PC-9 (cell line): ENCODE measurements at regions not wholly inside any gene's neighbourhood (a gene's known extent, or its start where the extent isn't known, plus 50 kb on each side); places are given as distances from the start of the nearest gene placed in this dataset.

Experiments
- BruUV-seq: library from RNA; stranded (reverse); fragments of 400-500 nt; replicated peaks from 2 replicates; lab custom pipeline; 2021; lab: Mats Ljungman, UMichigan
- CTCF ChIA-PET: fragments of 300-600 bp; sonication (Branson Sonifier 250); formaldehyde crosslinking; loops from one replicate; lab custom pipeline; 2022; ENCODE audit warnings: antibody characterized with exemption; lab: Charles Lee
- POLR2A ChIA-PET: fragments of 300-600 bp; sonication (Branson Sonifier 250); formaldehyde crosslinking; loops from one replicate; lab custom pipeline; 2022; ENCODE audit warnings: antibody characterized with exemption; ENCODE audit not compliant: unreplicated experiment; lab: Charles Lee
- DNase-seq, 2 experiments: peaks; one replicate each; pipeline versions ENCODE4 v3.0.0 to v3.0.0-alpha.2; 2015 to 2022; ENCODE audit warnings: mixed read lengths in 1 of 2
- H2AFZ ChIP-seq: fragments of 200-600 bp; sonication (generic); 2 replicates; pipeline ENCODE4 v1.8.1; 2017; ENCODE audit warnings: antibody characterized with exemption
- H3F3A ChIP-seq: fragments of 200-600 bp; sonication (generic); 2 replicates; pipeline ENCODE4 v1.8.1; 2017; ENCODE audit warnings: antibody characterized with exemption, mild to moderate bottlenecking, low read depth; ENCODE audit not compliant: insufficient read depth
- H3K27ac ChIP-seq: fragments of 200-600 bp; sonication (generic); 2 replicates; pipeline ENCODE4 v1.6.1; 2016; ENCODE audit warnings: mixed run types
- H3K27me3 ChIP-seq: fragments of 200-600 bp; sonication (generic); 2 replicates; pipeline ENCODE4 v1.6.1; 2016; ENCODE audit warnings: low read depth, mixed run types; ENCODE audit not compliant: insufficient read depth
- H3K36me3 ChIP-seq: fragments of 200-600 bp; sonication (generic); 2 replicates; pipeline ENCODE4 v1.6.1; 2016; ENCODE audit warnings: low read depth, mixed run types
- H3K4me1 ChIP-seq: fragments of 200-600 bp; sonication (generic); replicated peaks from 2 replicates; pipeline ENCODE4 v1.6.1; 2016; ENCODE audit warnings: mixed run types; ENCODE audit not compliant: insufficient read depth
- H3K4me2 ChIP-seq: fragments of 200-600 bp; sonication (generic); 2 replicates; pipeline ENCODE4 v1.6.1; 2017; ENCODE audit warnings: mixed run types
- H3K4me3 ChIP-seq: fragments of 200-600 bp; sonication (generic); 2 replicates; pipeline ENCODE4 v1.6.1; 2016; ENCODE audit warnings: mixed run types
- H3K79me2 ChIP-seq: fragments of 200-600 bp; sonication (generic); 2 replicates; pipeline ENCODE4 v1.6.1; 2017; ENCODE audit warnings: low read depth, mixed run types
- H3K9me2 ChIP-seq: fragments of 200-600 bp; sonication (generic); 2 replicates; pipeline ENCODE4 v1.8.1; 2017; ENCODE audit warnings: mild to moderate bottlenecking; ENCODE audit not compliant: insufficient read depth
- H3K9me3 ChIP-seq: fragments of 200-600 bp; sonication (generic); 2 replicates; pipeline ENCODE4 v1.8.1; 2016; ENCODE audit warnings: low read depth; ENCODE audit not compliant: insufficient read depth
- H4K20me1 ChIP-seq: fragments of 200-600 bp; sonication (generic); 2 replicates; pipeline ENCODE4 v1.8.1; 2017; ENCODE audit not compliant: insufficient read depth
- EZH2 ChIP-seq: fragments of 200-600 bp; sonication (generic); IDR thresholded peaks from 2 replicates; pipeline ENCODE4 v1.8.0; 2017; ENCODE audit warnings: antibody characterized with exemption, low read depth
- intact Hi-C: fragments of 100-400 bp; cut with micrococcal nuclease; formaldehyde crosslinking; loops from one replicate; pipeline ENCODE4 v1.10.0; 2022; ENCODE audit not compliant: unreplicated experiment
- TF ChIP-seq, protein P1 (sequence below): fragments of 200-600 bp; sonication (generic); conservative IDR thresholded peaks from 2 replicates; pipeline ENCODE4 v1.6.1; 2017; ENCODE audit warnings: mixed run types, antibody characterized with exemption, mild to moderate bottlenecking, moderate library complexity

DNA sequence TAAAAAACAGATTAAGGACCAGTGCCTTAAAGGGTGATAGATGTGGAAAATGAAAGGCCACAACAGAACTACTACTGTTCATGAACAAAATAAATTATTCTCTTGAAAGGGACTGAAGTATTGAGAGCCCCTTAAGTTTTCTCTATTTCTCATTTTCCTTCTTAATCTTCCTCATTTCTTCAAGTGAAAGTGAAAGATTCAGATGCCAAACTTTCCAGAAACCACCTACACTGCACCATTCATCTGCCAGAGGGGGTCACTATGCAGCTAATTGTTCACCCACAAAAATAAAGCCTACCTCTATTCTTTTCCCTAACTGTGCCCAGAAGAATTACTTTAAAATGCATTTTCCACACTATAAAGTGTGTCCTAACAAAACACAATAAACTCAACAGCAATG is 140.1 kb downstream of the NR4A2 start:
- no peak for DNase-seq
- no peak overlapping the region for H3K4me3 ChIP-seq
- no TSS peak for BruUV-seq
- no peaks in the 10 kb centered on the region for H4K20me1 ChIP-seq
- H3F3A ChIP-seq: no peaks in the 10 kb centered on the region
- H3K27ac ChIP-seq: no peak overlapping the region
- no peak overlapping the region for H3K4me2 ChIP-seq
- POLR2A ChIA-PET: no interaction called here
- no peak for TF ChIP-seq EZH2
- TF ChIP-seq, protein P1, sequence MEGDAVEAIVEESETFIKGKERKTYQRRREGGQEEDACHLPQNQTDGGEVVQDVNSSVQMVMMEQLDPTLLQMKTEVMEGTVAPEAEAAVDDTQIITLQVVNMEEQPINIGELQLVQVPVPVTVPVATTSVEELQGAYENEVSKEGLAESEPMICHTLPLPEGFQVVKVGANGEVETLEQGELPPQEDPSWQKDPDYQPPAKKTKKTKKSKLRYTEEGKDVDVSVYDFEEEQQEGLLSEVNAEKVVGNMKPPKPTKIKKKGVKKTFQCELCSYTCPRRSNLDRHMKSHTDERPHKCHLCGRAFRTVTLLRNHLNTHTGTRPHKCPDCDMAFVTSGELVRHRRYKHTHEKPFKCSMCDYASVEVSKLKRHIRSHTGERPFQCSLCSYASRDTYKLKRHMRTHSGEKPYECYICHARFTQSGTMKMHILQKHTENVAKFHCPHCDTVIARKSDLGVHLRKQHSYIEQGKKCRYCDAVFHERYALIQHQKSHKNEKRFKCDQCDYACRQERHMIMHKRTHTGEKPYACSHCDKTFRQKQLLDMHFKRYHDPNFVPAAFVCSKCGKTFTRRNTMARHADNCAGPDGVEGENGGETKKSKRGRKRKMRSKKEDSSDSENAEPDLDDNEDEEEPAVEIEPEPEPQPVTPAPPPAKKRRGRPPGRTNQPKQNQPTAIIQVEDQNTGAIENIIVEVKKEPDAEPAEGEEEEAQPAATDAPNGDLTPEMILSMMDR: peak; percentile 25; the same call in 1 of the 2 replicates
- H3K9me3 ChIP-seq: no peaks in the 10 kb centered on the region
- CTCF ChIA-PET: no interaction called here
- no peaks in the 10 kb centered on the region for H3K36me3 ChIP-seq
- intact Hi-C loops: no loop called here
- no peaks in the 10 kb centered on the region for H3K4me1 ChIP-seq
- H3K79me2 ChIP-seq: no peaks in the 10 kb centered on the region
- no peak overlapping the region for H2AFZ ChIP-seq
- no peaks in the 10 kb centered on the region for H3K9me2 ChIP-seq
- H3K27me3 ChIP-seq: no peaks in the 10 kb centered on the region

DNA sequence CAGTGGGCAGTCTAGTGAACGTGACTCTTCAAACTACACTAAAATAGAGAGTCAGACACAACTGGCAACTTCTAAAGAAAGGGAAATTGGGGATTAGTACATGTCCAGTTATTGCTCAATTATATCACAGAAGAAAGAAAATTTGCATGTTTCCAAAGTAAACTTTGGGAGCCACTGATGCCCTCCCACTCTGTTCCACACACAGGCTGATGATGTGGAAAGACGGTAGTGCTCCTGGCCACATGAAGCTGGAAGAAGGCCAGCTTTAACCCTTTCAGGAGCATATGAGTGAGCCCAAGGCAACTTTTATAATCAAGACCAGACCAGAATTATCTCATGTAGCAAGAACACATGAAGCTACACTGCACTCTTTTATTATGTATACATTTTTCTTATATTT is 141.0 kb downstream of the NR4A2 start:
- Histone ChIP-seq H3K4me2 (no peak overlapping the region), H3K27ac (no peak overlapping the region), H3K4me3 (no peak overlapping the region), H3K9me3 (no peaks in the 10 kb centered on the region), H3K4me1 (no peaks in the 10 kb centered on the region), H2AFZ (no peak overlapping the region), H4K20me1 (no peaks in the 10 kb centered on the region), H3K27me3 (no peaks in the 10 kb centered on the region), H3F3A (no peaks in the 10 kb centered on the region), H3K79me2 (no peaks in the 10 kb centered on the region), H3K36me3 (no peaks in the 10 kb centered on the region), H3K9me2 (no peaks in the 10 kb centered on the region)
- intact Hi-C loops: no loop called here
- POLR2A ChIA-PET: no interaction called here
- TF ChIP-seq, protein P1: no peak
- no peak for TF ChIP-seq EZH2
- DNase-seq: no peak
- no TSS peak for BruUV-seq
- CTCF ChIA-PET: no interaction called here

DNA sequence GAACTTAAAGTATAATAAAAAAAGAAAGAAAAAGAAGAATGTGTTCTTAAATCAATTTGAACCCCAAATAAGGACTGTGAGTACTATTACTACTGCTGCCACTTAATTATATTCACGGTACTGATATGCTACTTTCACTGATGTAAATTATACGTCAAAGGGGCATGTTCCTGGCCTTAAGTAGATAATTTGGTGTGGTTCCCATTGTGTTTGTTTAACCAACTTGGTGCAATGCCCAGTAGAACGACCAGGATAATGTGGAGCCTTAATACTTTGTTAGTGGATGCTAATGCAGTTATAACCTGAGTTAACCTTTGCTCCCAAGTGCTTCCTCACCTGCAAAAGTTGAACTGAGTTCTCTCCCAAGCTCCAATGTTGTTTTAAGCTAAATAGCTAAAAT is 142.0 kb downstream of the NR4A2 start:
- CTCF ChIA-PET: no interaction called here
- Histone ChIP-seq H2AFZ (no peak overlapping the region), H3K27me3 (no peaks in the 10 kb centered on the region), H3K27ac (no peak overlapping the region), H4K20me1 (no peaks in the 10 kb centered on the region), H3K9me2 (no peaks in the 10 kb centered on the region), H3F3A (no peaks in the 10 kb centered on the region), H3K4me3 (no peak overlapping the region), H3K4me2 (no peak overlapping the region), H3K79me2 (no peaks in the 10 kb centered on the region), H3K4me1 (no peaks in the 10 kb centered on the region), H3K36me3 (no peaks in the 10 kb centered on the region), H3K9me3 (no peaks in the 10 kb centered on the region)
- POLR2A ChIA-PET: no interaction called here
- intact Hi-C loops: no loop called here
- BruUV-seq: no TSS peak
- TF ChIP-seq, protein P1: no peak
- TF ChIP-seq EZH2: no peak
- DNase-seq: no peak
